GM19328 (cell line): ENCODE measurements at regions not wholly inside any gene's neighbourhood (a gene's known extent, or its start where the extent isn't known, plus 50 kb on each side); places are given as distances from the start of the nearest gene placed in this dataset.
"Not testable (repeated sequence)": the region's sequence is repeated elsewhere in the genome, so short reads cannot be mapped to it uniquely, and the experiment has no call there.

ENCODE experiments used
- ATAC-seq: cut with Tn5 transposase; IDR thresholded peaks from one replicate; pipeline ENCODE4 v1.9.1; 2021; ENCODE audit warnings: mild to moderate bottlenecking, moderate library complexity; ENCODE audit not compliant: unreplicated experiment

DNA sequence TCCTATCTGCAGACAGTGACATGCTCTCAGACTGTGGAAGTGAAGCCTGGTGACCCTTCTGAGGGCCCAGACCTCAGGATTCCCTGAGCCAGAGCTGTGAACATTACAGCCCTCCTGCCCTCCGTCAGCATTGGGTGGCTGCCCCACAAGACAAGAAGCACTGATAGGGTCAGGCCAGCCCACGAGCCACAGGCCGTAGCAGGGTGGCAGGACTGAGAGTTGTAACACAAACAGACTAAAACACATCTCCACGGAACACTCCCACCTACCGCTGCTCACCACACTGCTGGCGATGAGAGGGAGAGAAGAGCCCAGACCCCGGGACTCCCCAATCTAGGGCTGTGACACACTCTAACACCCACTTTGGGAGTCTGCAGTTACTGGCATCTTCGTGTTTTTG lies 264.8 kb upstream of the FSIP2 start:
- no peak for ATAC-seq

DNA sequence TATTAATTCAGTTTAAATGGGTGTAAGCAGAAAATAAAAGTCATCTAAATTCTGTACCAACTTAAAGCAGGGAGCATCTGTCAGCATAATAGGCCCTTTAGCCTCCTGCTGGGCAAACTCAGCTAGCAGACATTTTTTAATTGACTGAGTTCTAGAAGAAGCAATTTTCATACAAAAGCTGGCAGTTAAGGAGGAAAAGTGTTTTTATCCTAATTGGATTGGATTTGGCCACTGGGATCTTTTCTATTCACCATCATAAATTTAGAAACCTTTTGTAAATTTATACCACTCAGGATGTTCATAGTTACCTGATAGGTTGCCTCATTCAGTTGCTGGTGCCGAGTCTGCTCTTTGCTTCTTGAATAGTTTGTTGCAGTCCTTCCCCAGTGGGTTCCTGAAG lies 262.7 kb upstream of the FSIP2 start:
- ATAC-seq = no peak

DNA sequence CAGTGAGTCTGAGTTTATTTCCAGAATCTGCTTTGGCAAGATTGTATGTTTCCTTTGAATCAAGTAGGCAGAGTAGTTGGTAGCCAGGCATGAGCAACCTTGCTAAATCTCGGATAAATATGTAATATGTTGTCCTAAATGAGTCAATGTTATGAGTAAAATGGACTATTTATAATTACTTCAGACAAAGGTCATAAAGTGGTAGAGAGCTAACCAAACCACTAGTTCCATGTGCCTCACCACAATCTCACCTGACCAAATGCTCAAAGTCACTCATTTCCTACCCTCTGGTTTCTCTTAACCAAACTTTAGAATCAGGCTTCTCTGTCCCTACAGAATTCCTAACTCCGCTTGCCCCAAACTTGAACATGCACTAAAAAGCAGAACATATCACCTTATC lies 261.2 kb upstream of the FSIP2 start:
- ATAC-seq = no peak

DNA sequence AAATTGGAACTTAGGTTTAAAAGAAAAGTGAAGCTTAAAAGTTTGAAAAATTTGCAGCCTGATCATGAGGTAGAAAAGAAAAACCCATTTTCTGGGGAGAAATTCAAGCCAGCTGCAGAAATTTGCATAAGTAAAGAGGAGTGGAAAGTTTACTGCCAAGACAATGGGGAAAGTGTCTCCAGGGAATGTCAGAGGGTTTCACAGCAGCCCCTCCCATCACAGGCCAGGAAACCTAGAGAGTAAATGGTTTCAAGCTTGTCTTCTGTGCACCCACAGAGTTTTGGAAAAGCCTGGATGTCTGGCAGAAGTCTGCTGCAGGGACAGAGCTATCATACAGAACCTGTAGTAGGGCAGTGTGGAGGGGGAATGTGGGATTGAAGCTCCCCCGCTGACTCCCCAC lies 254.0 kb upstream of the FSIP2 start:
- ATAC-seq = no peak

DNA sequence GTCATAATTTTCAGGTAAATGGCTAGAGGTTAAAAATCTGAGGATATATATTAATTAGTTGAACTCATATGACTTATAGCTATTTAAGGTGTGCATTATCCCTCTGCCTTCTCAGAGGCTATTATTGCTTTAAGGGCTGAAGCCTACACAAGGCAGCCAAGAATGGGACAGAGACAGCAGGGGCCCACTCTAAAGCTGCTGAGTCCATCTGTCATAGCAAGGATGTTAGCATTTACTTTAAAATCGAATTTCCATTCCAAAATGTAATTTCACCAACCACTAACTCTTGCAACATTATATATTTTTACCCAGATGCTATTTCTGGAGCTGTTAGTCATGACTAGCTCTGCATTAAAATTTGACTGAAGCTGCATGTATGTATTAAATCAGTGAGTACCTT lies 236.3 kb upstream of the FSIP2 start:
- no peak for ATAC-seq

DNA sequence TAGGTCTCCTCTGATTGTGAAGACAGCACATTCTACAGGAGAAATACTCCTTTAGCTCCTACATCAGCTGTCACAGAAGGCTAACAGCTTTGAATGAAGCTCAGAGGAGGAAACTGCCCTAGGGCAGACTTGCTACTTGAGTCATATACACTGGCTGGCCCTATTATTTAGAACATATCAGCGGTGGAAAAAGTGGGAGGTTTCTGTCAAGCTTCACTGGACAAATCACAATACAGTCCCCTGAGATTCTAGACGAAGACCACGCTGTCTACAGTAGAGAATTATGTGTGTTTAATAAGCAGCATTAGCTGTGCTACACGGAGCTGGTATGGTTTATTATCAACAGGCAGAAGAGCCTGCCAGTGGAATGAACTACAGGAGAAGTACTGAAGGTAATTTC lies 230.9 kb upstream of the FSIP2 start:
- ATAC-seq = no peak

DNA sequence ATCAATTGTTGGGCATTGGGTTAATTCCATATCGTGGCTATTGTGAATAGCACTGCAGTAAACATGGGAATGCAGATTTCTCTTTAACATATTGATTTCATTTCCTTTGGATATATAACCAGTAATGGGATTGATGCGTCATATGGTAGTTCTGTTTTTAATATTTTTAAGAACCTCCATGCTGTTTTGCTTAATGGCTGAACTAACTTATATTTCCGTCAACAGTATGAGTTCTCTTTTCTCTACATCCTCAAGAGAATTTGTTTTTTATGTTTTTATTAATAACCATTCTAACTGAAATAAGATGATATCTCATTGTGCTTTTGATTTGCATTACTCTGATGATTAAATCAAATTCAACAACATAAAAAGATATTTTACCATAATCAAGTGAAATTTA lies 228.5 kb upstream of the FSIP2 start:
- no peak for ATAC-seq

DNA sequence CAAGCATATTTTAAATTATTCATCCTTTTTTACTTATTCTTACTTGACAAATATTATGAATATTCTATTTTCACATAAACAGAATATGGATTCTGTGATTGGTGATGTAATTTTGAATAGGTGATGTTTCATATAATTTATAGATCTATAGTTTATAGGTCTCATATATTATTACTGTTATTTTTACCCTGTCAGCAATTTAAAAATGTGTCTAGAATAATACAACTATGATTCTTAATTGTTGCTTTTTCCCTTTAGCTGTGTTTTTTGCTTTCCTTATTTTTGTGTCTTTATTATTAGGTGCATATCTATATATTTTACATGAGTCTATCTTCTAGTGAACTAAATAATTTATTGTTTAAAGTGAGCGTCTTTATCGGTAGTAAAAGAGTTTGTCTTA lies 226.7 kb upstream of the FSIP2 start:
- ATAC-seq = no peak

DNA sequence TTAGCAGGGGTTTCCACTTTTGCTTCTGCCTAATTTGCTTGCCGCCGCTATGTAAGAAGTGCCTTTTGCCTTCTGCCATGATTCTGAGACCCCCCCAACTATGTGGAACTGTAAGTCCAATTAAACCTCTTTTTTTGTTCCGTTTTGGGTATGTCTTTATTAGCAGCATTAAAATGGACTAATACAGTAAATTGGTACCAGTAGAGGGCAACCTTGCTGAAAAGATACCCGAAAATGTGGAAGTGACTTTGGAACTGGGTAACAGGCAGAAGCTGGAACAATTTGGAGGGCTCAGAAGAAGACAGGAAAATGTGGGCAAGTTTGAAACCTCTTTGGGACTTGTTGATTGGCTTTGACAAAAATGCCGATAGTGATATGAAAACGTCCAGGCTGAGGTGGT lies 216.1 kb upstream of the FSIP2 start:
- no peak for ATAC-seq

DNA sequence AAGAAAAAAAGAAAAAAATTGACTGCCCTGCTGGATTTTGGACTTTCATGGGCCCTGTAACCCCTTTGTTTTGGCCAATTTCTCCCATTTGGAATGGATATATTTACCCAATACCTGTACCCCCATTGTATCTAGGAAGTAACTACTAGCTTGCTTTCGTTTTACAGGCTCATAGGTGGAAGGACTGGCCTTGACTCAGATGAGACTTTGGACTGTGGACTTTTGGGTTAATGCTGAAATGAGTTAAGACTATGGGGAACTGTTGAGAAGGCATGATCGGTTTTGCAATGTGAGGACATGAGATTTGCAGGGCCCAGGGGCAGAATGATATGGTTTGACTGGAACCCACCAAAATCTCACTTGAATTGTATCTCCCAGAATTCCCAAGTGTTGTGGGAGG lies 214.4 kb upstream of the FSIP2 start:
- ATAC-seq = not testable (repeated sequence)

DNA sequence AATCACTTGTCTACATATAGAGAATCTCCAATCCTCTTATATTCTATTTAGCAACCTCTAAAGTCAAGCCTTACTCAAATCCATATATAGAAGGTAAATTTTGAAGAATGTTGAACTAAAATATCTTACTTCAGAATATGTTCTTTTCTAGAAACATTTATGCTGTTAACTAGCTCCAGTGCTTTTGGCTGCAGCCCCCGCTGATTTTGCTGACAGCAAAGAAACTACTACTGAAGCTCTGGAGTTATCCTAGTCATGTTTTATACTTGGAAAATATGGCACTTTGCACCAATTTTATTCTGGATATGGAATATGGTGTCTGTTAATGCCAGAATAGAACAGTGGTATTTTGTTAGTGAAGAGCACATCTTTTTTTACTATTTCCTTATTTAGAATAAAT lies 212.4 kb upstream of the FSIP2 start:
- ATAC-seq = no peak

DNA sequence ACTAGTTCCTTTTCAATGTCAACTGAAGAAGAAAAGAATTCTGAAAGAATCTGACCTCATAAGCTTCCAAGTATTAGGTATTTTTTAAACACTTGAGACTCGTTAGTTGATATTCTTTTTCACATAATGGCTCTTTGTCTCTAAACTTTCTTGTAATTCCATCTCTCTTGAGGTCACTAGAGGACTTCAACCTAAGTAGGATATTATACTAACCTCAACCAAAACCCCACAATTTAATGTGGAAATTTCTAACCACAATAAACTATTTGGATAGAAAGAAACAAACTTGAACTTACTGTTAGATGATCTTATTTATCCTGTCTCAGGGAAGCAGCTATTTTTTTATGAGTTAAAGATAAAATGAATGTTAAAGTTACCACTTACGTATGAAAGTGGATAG lies 206.9 kb upstream of the FSIP2 start:
- no peak for ATAC-seq

DNA sequence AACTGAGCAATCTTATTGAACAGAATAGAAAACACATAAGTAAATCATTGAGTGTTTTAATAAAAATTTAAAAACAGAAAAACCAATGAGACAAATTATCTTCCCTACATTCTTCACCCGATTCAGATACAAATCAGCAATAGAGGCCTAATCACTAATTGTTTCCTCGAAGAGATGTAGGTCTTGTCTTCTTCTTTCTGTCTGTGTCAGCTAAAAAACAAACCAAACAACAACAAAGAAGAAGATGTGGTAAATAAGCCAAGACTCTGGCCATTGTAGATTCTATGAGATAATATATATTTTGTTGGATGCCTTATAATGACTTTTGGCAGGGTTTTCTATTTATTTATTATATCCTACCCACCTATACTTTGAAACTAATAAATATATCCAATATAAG lies 200.9 kb upstream of the FSIP2 start:
- no peak for ATAC-seq

DNA sequence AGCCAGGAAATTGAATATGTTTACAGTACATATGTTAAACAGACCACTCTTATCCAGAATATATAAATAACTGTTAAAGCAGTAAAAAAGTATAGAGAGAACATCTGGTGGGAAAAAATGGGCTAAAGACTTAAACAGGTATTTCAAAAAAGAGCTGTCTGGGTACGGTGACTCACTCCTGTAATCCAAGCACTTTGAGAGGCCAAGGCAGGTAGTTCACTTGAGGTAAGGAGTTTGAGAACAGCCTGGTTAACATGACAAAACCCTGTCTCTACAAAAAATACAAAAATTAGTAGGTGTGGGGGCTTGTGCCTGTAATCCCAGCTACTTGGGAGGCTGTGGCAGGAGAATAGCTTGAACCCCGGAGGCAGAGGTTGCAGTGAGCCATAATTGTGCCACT lies 171.4 kb upstream of the FSIP2 start:
- ATAC-seq = no peak

DNA sequence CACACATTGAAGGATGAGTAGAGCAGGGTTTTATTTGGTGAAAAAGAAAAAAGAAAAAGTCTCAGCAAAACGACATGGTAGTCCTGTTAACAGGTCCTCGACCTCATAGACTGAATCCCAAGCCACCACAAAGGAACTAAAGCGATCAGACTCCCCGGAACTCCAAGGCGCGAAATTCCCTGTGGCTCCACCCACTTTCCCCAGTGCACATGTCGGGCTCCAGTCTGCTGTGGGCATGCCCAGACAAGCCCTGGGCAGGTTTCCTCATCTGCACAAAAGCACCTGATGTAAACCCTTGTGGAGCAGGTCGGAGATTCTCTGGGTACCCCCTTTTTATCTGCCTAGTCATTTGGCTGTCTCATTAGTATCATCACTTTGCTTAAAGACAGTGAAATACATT lies 170.7 kb upstream of the FSIP2 start:
- ATAC-seq = no peak

DNA sequence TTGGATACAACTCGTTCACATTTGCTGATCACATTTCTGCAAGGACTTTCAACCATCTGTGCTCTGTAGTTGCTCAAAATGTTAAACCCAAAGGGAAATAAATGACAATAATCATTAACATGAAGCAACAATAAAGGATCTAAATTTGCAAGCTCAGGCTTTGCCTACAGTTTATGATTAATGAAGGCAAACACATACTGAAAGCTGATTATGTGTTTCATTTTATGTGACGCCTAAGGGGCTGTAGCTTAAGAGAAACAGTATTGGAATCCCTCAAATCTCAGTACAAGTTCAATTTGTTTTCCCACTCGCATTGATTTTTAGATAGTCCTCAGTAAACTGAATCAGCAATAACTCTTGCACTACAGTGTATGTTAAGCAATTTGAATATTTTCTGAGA lies 160.3 kb upstream of the FSIP2 start:
- ATAC-seq = no peak

DNA sequence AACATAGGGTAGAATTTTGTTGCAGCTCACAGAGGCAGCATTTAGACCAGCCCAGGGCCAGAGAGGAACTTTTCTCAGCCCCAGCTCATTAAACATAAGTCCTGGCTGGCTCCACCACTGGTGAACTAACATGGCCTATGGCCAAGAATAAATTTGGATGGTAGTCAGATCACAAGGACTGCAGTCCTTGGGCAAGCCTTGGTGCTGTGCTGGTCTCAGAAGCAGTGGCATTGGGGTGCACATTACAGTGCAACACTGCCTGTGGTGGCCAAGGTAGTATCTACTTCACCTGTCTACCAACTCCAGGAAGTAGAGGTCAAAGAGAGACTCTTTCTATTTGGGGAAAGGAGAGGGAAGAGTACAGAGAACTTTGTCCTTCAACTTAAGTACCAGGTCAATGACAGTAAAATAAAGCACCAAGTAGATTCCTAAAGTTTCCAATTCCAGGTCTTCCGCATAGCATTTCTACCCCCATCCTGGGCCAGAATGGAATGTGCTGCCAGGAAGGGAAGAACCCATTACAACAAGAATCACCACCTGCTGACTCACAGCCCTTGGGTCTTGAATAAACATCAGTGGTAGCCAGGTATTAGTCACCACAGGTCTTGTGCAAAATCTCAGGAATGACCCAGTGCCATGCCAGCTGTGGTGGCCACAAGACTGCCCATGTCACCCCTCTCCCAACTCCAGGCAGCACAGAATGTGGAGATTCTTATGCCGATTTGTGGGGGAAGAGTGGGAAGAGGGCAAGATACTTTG lies 155.4 kb upstream of the FSIP2 start:
- ATAC-seq = no peak

DNA sequence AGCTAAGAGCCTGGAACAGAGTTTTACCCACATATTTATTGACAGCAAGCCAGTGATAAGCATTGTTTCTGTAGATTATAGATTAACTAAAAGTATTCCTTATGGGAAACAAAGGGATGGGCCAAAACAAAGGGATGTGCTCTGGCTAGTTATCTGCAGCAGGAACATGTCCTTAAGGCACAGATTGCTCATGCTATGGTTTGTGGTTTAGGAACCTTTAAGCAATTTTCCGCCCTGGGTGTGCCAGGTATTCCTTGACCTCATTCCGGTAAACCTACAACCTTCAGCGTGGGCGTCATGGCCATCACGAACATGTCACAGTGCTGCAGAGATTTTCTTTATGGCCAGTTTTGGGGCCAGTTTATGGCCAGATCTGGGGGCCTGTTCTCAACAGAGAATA lies 153.4 kb upstream of the FSIP2 start:
- ATAC-seq = not testable (repeated sequence)

DNA sequence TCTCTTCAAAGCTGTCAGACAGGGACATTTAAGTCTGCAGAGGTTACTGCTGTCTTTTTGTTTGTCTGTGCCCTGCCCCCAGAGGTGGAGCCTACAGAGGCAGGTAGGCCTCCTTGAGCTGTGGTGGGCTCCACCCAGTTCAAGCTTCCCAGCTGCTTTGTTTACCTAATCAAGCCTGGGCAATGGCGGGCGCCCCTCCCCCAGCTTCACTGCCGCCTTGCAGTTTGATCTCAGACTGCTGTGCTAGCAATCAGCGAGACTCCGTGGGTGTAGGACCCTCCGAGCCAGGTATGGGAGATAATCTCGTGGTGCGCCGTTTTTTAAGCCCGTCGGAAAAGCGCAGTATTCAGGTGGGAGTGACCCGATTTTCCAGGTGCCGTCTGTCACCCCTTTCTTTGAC lies 147.3 kb upstream of the FSIP2 start:
- not testable (repeated sequence) for ATAC-seq

DNA sequence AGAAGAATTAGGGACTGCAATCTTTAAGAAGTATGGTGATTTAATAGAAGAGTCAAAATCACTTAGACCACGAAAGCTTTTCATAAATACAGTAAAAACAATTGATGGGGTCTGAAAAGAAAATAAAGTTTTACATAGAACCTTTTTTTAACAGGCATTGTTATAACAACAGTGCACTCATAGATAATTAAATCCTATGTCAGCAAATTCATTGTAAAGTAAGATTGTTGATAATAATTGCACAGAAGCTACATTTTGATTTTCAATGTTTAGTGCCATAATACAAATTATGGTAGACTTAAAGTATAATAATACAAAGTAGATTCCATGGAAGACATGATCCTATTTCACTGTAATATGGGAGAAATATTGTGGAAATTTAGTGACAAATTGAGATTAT lies 130.7 kb upstream of the FSIP2 start:
- ATAC-seq = no peak

DNA sequence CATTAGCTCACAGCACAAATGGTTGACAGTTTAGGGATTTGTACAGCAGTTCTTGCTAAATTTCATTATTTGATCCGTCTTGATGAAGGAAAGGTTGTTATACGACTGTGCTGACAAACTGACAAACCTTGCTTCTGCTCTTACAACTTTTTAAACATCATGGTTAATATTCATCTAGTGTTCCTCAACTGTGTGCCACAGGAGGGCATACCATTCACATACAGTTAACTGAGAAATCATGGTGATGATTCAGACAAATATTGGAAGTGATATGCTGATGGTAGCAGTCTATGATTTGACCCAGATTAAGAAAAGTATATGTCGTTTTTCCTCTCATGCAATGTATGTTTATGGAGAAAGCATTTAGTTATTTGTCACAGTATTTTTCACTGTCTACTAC lies 129.8 kb upstream of the FSIP2 start:
- no peak for ATAC-seq

DNA sequence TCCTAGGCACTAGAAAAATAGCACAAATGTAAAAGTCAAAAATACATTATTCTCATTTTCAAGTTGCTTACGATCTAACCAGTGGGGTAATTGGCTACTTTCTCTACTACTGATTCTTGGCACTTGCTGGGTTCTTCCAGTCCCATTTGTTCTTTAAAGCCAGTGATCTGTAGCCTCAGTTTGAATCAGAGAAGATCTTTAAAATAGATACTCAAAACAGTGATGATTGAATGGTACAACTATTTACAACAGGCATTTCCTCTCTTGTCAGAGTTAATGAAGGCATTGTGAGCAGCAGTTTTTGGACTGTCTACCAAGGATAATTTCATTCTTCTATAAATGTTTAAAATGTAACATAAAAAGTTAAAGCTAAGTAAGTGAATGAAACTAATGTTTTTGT lies 128.3 kb upstream of the FSIP2 start:
- ATAC-seq = no peak

DNA sequence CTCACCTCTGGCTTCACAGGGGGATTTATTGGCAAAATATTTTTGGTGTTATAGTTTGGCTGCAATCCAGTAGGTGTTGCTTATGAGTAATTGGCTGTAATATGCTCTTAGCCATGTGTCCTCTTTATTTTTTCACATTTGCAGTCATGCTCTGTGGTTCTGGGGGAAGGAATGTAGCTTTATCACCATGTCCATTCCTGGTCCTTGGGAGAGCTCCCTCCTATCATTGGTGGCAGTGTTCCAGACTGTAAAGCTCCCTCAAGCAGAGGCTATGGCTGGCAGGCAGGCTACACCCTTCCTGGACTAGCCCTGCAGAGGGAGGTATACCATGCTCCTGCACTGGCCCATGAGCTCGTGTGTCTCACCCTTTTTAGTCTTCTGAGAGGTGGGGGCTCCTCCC lies 120.0 kb upstream of the FSIP2 start:
- no peak for ATAC-seq
